ENCODE measurements at regions not wholly inside any gene's neighbourhood (a gene's known extent, or its start where the extent isn't known, plus 50 kb on each side); places are given as distances from the start of the nearest gene placed in this dataset.

- H3K4me3 ChIP-seq (ENCODE audit: low read depth, low read length), result no peak overlapping the region
- TF ChIP-seq CTCF (IDR thresholded peaks at IDR 0.05; ENCODE audit: low read depth, low read length), result no peak
- no peak for DNase-seq (ENCODE audit: low read depth, low spot score)
- in situ Hi-C loops (cut with HindIII; ENCODE audit: low sequenced_read_pairs), result no loop called here
Measured at GRCh38 chr16:66263168-66263972, 103.1 kb upstream of the CDH5 start.

- DNase-seq (ENCODE audit: low read depth, low spot score), result peak; percentile 65
- H3K4me3 ChIP-seq (ENCODE audit: low read depth, low read length), result no peak overlapping the region
- no peak for TF ChIP-seq CTCF (IDR thresholded peaks at IDR 0.05; ENCODE audit: low read depth, low read length)
- in situ Hi-C loops (cut with HindIII; ENCODE audit: low sequenced_read_pairs), result no loop called here
Measured at GRCh38 chr16:66262253-66263167, 104.0 kb upstream of the CDH5 start.

- no peak for DNase-seq (ENCODE audit: low read depth, low spot score)
- in situ Hi-C loops (cut with HindIII; ENCODE audit: low sequenced_read_pairs), result no loop called here
- no peak for TF ChIP-seq CTCF (IDR thresholded peaks at IDR 0.05; ENCODE audit: low read depth, low read length)
- no peak overlapping the region for H3K4me3 ChIP-seq (ENCODE audit: low read depth, low read length)
Measured at GRCh38 chr16:66261826-66262225, 104.7 kb upstream of the CDH5 start.

GRCh38 chr16:66260522-66261254, 105.8 kb upstream of the CDH5 start:
- H3K4me3 ChIP-seq (ENCODE audit: low read depth, low read length), result no peak overlapping the region
- TF ChIP-seq CTCF (IDR thresholded peaks at IDR 0.05; ENCODE audit: low read depth, low read length), result no peak
- no peak for DNase-seq (ENCODE audit: low read depth, low spot score)
- in situ Hi-C loops (cut with HindIII; ENCODE audit: low sequenced_read_pairs), result no loop called here

- in situ Hi-C loops (cut with HindIII; ENCODE audit: low sequenced_read_pairs), result no loop called here
- DNase-seq (ENCODE audit: low read depth, low spot score), result no peak
- H3K4me3 ChIP-seq (ENCODE audit: low read depth, low read length), result no peak overlapping the region
- no peak for TF ChIP-seq CTCF (IDR thresholded peaks at IDR 0.05; ENCODE audit: low read depth, low read length)
Measured at GRCh38 chr16:66258916-66259845, 107.3 kb upstream of the CDH5 start.
